Esophagus muscularis mucosa (tissue), 4 donors: ENCODE measurements at regions not wholly inside any gene's neighbourhood (a gene's known extent, or its start where the extent isn't known, plus 50 kb on each side); places are given as distances from the start of the nearest gene placed in this dataset.
"Not testable (repeated sequence)": the region's sequence is repeated elsewhere in the genome, so short reads cannot be mapped to it uniquely, and the experiment has no call there.

Experiments
- EP300 ChIP-seq: sonication (generic); formaldehyde crosslinking; IDR thresholded peaks from one replicate; pipeline ENCODE4 v1.6.1; 2017; ENCODE audit warnings: antibody characterized with exemption
- POLR2A ChIP-seq: fragments of 450-650 bp; IDR thresholded peaks from one replicate; pipeline ENCODE4 v1.6.1; 2017; ENCODE audit warnings: antibody characterized with exemption, moderate library complexity, mild to moderate bottlenecking, low read depth
- TF ChIP-seq, protein P1 (sequence below), 3 experiments: fragments of 200-600 bp in 2 of 3; fragments of 450-650 bp in 1 of 3; sonication (generic) in 2 of 3; IDR thresholded peaks; one replicate each; pipeline ENCODE4 v1.5.1; 2017 to 2019; ENCODE audit warnings: antibody characterized with exemption in 3 of 3, mild to moderate bottlenecking in 2 of 3, moderate library complexity in 1 of 3

DNA sequence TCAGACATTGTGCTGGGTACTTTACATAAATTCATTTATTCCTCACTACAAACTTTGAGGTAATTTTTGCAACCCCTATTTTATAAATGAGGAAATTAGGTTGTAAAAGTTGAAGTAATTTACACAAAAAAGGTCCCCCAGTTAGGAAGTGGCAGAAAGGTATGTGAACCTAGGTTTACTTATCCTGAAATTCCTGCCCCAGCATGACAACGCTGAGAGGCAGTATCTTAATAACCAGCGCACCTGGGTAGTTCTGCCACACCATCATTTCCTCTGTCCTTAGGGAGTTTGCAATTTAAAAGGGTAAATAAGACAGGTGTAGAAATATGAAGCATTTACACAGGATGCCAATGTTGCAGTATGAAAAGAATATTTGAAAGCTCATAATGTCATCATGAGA is 102.9 kb upstream of the NBPF8 start:
- TF ChIP-seq POLR2A, EP300: not testable (repeated sequence)
- TF ChIP-seq, protein P1, sequence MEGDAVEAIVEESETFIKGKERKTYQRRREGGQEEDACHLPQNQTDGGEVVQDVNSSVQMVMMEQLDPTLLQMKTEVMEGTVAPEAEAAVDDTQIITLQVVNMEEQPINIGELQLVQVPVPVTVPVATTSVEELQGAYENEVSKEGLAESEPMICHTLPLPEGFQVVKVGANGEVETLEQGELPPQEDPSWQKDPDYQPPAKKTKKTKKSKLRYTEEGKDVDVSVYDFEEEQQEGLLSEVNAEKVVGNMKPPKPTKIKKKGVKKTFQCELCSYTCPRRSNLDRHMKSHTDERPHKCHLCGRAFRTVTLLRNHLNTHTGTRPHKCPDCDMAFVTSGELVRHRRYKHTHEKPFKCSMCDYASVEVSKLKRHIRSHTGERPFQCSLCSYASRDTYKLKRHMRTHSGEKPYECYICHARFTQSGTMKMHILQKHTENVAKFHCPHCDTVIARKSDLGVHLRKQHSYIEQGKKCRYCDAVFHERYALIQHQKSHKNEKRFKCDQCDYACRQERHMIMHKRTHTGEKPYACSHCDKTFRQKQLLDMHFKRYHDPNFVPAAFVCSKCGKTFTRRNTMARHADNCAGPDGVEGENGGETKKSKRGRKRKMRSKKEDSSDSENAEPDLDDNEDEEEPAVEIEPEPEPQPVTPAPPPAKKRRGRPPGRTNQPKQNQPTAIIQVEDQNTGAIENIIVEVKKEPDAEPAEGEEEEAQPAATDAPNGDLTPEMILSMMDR (IDR thresholded peaks at IDR 0.05), result not testable (repeated sequence)
